HFF-Myc (cell line): ENCODE measurements at regions not wholly inside any gene's neighbourhood (a gene's known extent, or its start where the extent isn't known, plus 50 kb on each side); places are given as distances from the start of the nearest gene placed in this dataset.

Experiments
- DNase-seq: peaks from one replicate; pipeline ENCODE4 v3.0.0-alpha.2; 2011; ENCODE audit warnings: low read depth; ENCODE audit errors: extremely low read depth
- H3K4me3 ChIP-seq: replicated peaks from 2 replicates; pipeline ENCODE4 v1.5.1; 2011; ENCODE audit warnings: low read depth, mild to moderate bottlenecking, control low read depth, low read length
- TF ChIP-seq, protein P1 (sequence below): IDR thresholded peaks from 2 replicates; pipeline ENCODE4 v1.5.1; 2012; ENCODE audit warnings: mild to moderate bottlenecking, low read depth, low read length, control low read depth; ENCODE audit errors: missing control alignments

GRCh38 chr10:61099756-61100155, 155.8 kb upstream of the RHOBTB1 start:
- TF ChIP-seq, protein P1, sequence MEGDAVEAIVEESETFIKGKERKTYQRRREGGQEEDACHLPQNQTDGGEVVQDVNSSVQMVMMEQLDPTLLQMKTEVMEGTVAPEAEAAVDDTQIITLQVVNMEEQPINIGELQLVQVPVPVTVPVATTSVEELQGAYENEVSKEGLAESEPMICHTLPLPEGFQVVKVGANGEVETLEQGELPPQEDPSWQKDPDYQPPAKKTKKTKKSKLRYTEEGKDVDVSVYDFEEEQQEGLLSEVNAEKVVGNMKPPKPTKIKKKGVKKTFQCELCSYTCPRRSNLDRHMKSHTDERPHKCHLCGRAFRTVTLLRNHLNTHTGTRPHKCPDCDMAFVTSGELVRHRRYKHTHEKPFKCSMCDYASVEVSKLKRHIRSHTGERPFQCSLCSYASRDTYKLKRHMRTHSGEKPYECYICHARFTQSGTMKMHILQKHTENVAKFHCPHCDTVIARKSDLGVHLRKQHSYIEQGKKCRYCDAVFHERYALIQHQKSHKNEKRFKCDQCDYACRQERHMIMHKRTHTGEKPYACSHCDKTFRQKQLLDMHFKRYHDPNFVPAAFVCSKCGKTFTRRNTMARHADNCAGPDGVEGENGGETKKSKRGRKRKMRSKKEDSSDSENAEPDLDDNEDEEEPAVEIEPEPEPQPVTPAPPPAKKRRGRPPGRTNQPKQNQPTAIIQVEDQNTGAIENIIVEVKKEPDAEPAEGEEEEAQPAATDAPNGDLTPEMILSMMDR, result no peak
- no peak for DNase-seq
- H3K4me3 ChIP-seq, result no peak overlapping the region

DNA sequence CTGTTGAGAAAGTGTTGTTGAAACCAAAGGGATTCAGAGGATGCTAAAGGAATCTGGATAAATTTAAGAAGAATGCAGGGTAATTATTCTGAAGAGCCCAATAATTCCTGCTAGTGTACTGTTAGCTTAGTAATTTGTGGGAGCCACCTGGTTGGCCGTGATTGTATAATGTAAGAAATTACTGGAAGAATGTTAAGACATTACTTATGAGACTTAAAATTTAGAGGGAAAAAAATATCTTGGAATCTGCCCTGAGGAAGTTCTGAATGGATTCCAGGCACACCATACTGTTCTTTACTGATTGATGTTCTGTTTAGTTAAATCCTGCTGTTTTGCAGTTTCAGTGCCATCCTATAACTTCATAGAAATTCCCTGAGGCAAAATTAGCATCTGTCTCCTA, 155.0 kb upstream of the RHOBTB1 start:
- DNase-seq, result no peak
- TF ChIP-seq, protein P1, result no peak
- no peak overlapping the region for H3K4me3 ChIP-seq

- TF ChIP-seq, protein P1, result no peak
- no peak for DNase-seq
These were observed 153.0 kb upstream of the RHOBTB1 start for GRCh38 chr10:61097026-61097425.

GRCh38 chr10:61096056-61096455, 152.1 kb upstream of the RHOBTB1 start:
- TF ChIP-seq, protein P1, result no peak
- no peak overlapping the region for H3K4me3 ChIP-seq
- no peak for DNase-seq

More at GRCh38 chr10:61097026-61097425, 153.0 kb upstream of the RHOBTB1 start:
- no peak overlapping the region for H3K4me3 ChIP-seq

- TF ChIP-seq, protein P1, result no peak
These were observed 147.5 kb upstream of the RHOBTB1 start for GRCh38 chr10:61091531-61091930.

GRCh38 chr10:61089251-61089650, 145.3 kb upstream of the RHOBTB1 start:
- H3K4me3 ChIP-seq, result no peak overlapping the region
- no peak for DNase-seq
- TF ChIP-seq, protein P1, result no peak

More at GRCh38 chr10:61091531-61091930, 147.5 kb upstream of the RHOBTB1 start:
- no peak for DNase-seq
- H3K4me3 ChIP-seq, result no peak overlapping the region

- DNase-seq, result no peak
- TF ChIP-seq, protein P1, result no peak
- no peak overlapping the region for H3K4me3 ChIP-seq
These were observed 140.5 kb upstream of the RHOBTB1 start for GRCh38 chr10:61084493-61084892.
